Activated T-cell treated with anti-CD3 and anti-CD28 coated beads, Interleukin-2, amount 50 U/mL, for 4 hours (primary cell): ENCODE measurements at regions not wholly inside any gene's neighbourhood (a gene's known extent, or its start where the extent isn't known, plus 50 kb on each side); places are given as distances from the start of the nearest gene placed in this dataset.
"Not testable (repeated sequence)": the region's sequence is repeated elsewhere in the genome, so short reads cannot be mapped to it uniquely, and the experiment has no call there.

Experiments
- ATAC-seq, 2 donors: fragments of 200-7000 bp; cut with Tn5 transposase; one replicate each; pipeline ENCODE4 v1.10.0; 2021
- DNase-seq: peaks from one replicate; pipeline ENCODE4 v3.0.0-alpha.2; 2020
- H3K27me3 Mint-ChIP-seq: one replicate; pipeline ENCODE4 v1.8.0; 2021; ENCODE audit warnings: low read depth, mixed read lengths
- H3K36me3 Mint-ChIP-seq: one replicate; pipeline ENCODE4 v1.8.0; 2022; ENCODE audit warnings: mixed read lengths; ENCODE audit not compliant: insufficient read depth
- H3K4me1 Mint-ChIP-seq: one replicate; pipeline ENCODE4 v1.8.0; 2021; ENCODE audit warnings: low read depth, mixed read lengths
- H3K4me3 Mint-ChIP-seq: one replicate; pipeline ENCODE4 v1.8.0; 2021; ENCODE audit warnings: mild to moderate bottlenecking, moderate library complexity, mixed read lengths
- H3K9me3 Mint-ChIP-seq: one replicate; pipeline ENCODE4 v1.8.0; 2021; ENCODE audit warnings: mixed read lengths

DNA sequence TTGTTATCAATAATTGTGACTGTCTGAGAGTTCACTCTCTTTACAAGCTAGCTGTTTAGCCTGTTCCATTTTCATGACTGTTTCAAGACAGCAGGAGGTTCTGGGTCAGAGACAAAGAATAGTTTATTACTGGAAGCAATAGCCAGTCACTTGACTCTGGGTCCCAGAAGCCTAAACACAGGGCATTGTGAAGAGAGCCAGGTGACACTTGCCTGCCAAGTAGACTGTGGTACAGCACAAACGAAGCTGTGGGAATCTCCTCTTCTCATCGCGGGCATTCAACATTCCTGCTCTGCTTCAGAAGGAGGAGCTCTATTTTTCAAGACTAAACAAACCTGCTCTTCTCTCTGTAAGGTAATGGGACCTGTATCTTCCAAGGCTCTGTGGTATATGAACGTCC lies 485.1 kb downstream of the TRIML1 start:
- no peak for ATAC-seq
- H3K36me3 Mint-ChIP-seq, result no peaks in the 10 kb centered on the region
- peaks cover 7% of the 10 kb centered on the region for H3K9me3 Mint-ChIP-seq
- H3K27me3 Mint-ChIP-seq, result no peaks in the 10 kb centered on the region
- H3K4me3 Mint-ChIP-seq, result no peak overlapping the region
- no peak for DNase-seq
- no peaks in the 10 kb centered on the region for H3K4me1 Mint-ChIP-seq

DNA sequence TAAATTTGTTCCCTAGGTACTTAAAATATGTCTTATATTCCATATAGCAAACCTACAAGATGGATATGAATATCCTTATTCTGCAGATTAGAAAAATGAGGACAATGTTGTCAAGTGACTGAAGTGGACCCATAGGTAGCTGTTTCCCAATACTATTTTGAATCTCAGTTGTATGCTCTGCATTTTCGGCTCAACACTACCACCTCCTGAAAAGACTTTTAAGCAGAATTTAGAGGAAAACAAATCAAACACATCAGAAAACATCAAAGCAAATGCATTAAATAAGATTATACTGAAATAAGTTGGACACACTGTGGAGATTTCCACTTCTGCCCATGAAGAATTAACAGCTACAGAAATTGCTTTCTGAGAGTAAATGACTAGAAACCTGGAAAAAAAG lies 488.7 kb downstream of the TRIML1 start:
- Mint-ChIP-seq H3K4me1 (no peaks in the 10 kb centered on the region), H3K27me3 (no peaks in the 10 kb centered on the region), H3K36me3 (no peaks in the 10 kb centered on the region), H3K9me3 (peaks cover 18% of the 10 kb centered on the region), H3K4me3 (no peak overlapping the region)
- DNase-seq (no peak), ATAC-seq (no peak)

DNA sequence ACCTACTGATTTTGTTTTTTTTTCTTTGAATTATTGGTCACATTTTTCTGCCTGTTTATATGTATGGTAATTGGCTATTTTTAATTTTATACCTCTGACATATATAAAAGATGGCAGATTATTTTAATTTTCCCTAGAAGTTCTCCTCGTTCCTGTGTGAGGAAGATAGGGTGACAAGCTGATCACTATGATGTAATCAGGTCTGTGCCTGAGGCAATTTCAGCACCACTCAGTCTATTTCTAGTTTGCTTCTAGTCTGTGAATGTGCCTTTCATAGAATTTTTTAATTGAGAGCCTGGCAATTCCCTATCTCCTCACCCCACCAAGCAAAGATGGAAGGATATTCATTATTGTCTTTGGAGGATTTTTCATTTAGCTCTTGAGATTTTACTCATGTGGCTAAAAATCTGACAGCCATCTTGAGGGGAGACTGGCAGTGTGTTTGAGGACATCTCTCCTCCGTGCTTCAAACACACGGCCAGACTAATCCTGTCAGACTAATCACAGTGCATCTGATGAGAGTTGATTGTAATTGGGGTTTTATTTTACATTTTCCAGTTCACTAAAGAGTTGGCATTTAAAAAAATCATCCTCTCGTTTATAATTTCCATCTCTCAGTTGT lies 500.3 kb downstream of the TRIML1 start:
- DNase-seq, result no peak
- ATAC-seq, result no peak
- Mint-ChIP-seq H3K9me3 (peaks cover 8% of the 10 kb centered on the region), H3K27me3 (no peaks in the 10 kb centered on the region), H3K4me3 (no peak overlapping the region), H3K36me3 (no peaks in the 10 kb centered on the region), H3K4me1 (no peaks in the 10 kb centered on the region)

DNA sequence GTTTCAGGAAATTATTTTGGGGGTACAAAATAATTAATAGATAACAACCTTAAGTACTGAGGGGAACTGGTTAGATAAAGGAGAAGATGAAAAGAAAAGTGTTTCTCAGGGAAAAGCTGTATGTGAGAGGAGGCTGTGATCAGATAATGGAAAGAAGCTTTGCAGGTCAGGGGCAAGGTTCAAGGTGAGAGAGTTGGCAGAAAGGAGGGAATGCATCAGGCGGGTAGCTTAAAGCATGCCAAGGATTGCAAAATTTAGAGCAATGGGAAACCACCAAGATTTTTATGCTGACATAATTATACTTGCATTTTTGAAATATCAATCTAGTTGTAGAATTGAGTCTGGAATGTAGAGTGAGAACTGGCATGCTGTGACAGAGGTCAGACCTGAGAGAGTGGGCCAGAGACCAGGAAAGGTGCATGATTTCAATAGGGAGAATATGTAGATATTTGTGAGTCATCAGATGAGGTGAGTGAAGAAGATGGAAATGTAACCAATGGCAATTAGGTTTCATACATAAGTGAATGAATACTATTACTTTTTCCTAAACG lies 508.7 kb downstream of the TRIML1 start:
- Mint-ChIP-seq H3K27me3 (no peaks in the 10 kb centered on the region), H3K4me1 (no peaks in the 10 kb centered on the region), H3K36me3 (no peaks in the 10 kb centered on the region), H3K9me3 (peaks cover 22% of the 10 kb centered on the region), H3K4me3 (no peak overlapping the region)
- DNase-seq (no peak), ATAC-seq (no peak)

DNA sequence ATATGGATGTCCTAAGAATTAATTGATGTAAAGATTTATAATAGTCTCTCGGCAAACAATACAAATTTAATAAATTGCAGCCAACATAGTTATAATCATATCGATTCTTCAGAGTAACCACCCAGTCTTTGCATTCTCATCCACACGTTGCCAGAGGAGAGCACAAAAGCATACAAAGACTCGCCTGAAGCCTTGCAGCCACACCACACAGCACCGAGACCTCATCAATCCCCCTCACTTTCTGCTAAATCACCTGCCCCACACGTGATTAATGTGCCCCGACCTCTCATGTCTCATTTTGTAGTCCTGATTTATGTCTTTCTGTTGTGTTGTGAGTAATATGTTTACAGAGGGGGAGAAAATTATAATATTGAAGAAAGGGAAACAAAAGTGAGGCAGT lies 510.4 kb downstream of the TRIML1 start:
- DNase-seq (no peak), ATAC-seq (no peak)
- Mint-ChIP-seq H3K27me3 (no peaks in the 10 kb centered on the region), H3K9me3 (peaks cover 22% of the 10 kb centered on the region), H3K4me3 (no peak overlapping the region), H3K4me1 (no peaks in the 10 kb centered on the region), H3K36me3 (no peaks in the 10 kb centered on the region)

DNA sequence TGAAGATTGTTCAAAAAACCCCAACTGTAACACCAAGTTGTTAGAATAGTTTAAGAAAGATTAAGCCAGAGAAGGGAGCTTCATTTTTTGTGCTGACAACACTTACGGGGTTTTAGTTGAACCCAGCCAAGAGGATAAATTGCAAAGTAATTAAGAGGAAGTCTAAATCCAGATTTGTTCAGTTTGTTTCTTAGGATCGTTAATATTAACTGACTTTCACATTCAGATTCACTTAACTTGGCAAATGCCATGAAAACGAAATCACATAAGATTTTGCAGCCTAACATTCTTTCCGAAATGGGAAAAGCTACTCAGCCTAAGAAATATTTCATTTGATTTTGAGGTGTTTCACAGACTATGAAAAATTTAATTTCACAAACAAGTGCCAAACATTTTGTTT lies 511.3 kb downstream of the TRIML1 start:
- ATAC-seq, result no peak

DNA sequence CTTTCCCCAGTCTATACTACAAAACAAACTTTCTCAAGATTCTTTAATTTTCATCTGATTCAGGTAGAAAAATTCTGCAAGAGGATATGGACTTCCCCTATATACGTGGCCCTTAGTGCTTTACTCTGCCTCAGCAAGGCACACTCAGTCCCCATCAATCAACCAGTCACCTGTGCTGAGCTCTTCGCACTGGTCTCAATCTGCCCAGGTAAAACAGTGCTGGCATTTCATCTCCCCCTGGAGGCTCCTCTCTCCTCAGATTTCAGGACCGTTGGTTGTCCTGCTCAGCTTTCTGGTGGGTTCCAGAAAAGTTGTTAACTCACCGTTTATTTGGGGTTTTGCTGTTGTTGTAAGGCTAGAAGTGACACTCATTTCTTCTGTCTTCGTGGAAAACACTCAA lies 518.1 kb downstream of the TRIML1 start:
- H3K9me3 Mint-ChIP-seq, result peaks cover 15% of the 10 kb centered on the region
- DNase-seq, result no peak
- H3K27me3 Mint-ChIP-seq, result no peaks in the 10 kb centered on the region
- no peak for ATAC-seq
- H3K36me3 Mint-ChIP-seq, result no peaks in the 10 kb centered on the region
- H3K4me3 Mint-ChIP-seq, result no peak overlapping the region
- no peaks in the 10 kb centered on the region for H3K4me1 Mint-ChIP-seq

More for the DNA sequence above, 511.3 kb downstream of the TRIML1 start:
- DNase-seq, result no peak
- H3K9me3 Mint-ChIP-seq, result peaks cover 22% of the 10 kb centered on the region
- H3K4me3 Mint-ChIP-seq, result no peak overlapping the region
- H3K27me3 Mint-ChIP-seq, result no peaks in the 10 kb centered on the region
- H3K36me3 Mint-ChIP-seq, result no peaks in the 10 kb centered on the region
- no peaks in the 10 kb centered on the region for H3K4me1 Mint-ChIP-seq

DNA sequence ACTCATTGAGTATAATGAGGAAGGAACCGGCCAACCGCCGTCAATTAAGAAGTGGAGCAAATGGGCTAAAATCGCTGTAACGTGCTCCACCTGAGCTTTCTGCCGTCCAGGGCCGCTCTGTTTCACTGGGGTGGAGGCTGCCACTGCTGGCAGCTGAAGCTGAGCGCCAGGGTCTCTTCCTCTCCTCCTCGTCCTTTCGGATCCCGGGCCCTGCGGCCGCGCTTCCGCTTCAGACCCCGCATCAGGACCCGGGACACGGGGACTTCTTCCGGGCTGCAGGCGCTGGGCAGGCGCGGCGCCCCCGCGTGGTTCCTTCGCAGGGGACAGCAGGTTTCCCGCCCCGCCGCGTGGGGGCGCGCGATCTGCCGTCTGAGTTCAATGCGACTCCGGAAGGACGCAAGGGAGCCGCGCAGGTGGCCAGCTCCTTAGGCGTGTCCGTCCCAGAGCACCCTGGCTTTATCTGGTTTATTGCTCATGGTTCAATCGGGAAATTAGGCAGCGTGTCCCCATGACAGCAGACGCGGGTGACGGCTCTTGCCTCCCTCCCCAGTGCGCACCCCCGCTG lies 519.8 kb downstream of the TRIML1 start:
- Mint-ChIP-seq H3K4me1 (no peaks in the 10 kb centered on the region), H3K9me3 (peaks cover 16% of the 10 kb centered on the region), H3K36me3 (no peaks in the 10 kb centered on the region), H3K27me3 (no peaks in the 10 kb centered on the region), H3K4me3 (no peak overlapping the region)
- DNase-seq, result no peak
- no peak for ATAC-seq

DNA sequence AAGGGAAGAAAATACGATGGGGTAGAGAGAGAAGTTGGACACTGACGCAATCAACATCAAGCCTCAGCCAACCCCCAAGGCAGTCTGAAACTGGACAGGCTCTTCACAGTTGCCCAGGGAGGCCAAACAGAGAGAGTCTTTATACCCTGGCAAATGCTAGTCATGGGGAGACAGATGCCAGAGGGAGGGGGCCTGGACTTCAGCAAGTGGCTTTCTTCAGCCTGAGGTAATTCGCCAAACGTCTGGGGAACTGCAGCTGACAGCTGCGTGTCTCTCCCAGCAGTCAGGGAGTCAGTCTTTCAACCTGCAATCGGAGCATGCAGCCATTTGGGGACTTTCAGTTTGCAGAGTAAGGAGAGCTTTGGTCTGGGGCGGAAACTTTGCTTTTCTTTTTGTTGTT lies 521.6 kb downstream of the TRIML1 start:
- no peaks in the 10 kb centered on the region for H3K4me1 Mint-ChIP-seq
- no peak overlapping the region for H3K4me3 Mint-ChIP-seq
- no peak for ATAC-seq
- no peaks in the 10 kb centered on the region for H3K27me3 Mint-ChIP-seq
- H3K9me3 Mint-ChIP-seq, result peaks cover 18% of the 10 kb centered on the region
- H3K36me3 Mint-ChIP-seq, result no peaks in the 10 kb centered on the region
- DNase-seq, result no peak

DNA sequence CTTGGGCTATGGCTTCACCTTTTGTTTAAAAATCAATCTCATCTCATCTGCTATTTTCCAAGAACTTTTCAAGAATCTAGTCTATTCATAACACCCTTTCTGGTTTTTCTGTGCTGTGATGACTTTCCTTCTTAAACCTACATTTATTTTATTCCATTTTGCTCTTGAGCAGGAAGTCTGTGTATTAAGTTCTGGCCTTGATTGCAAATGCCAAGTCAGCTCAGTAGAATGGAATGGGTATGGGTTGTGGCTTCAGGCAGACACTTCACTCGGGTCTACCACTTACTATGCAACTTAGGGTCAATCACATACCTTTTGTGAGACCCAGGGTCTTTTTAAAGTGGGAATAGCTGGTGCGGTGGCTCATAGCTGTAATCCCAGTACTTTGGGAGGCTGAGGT lies 522.3 kb downstream of the TRIML1 start:
- H3K4me1 Mint-ChIP-seq, result no peaks in the 10 kb centered on the region
- no peaks in the 10 kb centered on the region for H3K36me3 Mint-ChIP-seq
- no peak overlapping the region for H3K4me3 Mint-ChIP-seq
- H3K27me3 Mint-ChIP-seq, result no peaks in the 10 kb centered on the region
- no peak for ATAC-seq
- DNase-seq, result no peak
- peaks cover 18% of the 10 kb centered on the region for H3K9me3 Mint-ChIP-seq

DNA sequence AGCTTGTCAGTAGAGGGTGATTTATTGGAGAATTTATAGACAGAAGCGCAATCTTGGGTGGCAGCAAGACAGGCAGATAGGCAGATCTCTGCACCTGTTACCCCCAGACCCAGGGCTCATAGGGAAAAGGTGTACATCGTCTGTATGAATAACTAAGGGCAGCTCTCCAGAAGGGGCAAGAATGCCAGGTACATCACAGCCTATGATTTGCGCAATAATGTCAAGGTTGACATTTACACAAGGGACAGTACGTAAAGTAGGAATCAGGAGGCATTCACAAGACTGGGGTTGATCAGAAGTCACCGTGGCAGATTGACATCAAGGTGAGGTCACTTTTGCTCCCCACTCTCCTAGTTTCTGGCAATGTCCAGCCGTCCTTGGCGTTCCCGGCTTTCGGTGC lies 524.1 kb downstream of the TRIML1 start:
- ATAC-seq (no peak), DNase-seq (no peak)
- no peaks in the 10 kb centered on the region for H3K4me1 Mint-ChIP-seq
- no peaks in the 10 kb centered on the region for H3K27me3 Mint-ChIP-seq
- peaks cover 13% of the 10 kb centered on the region for H3K9me3 Mint-ChIP-seq
- no peaks in the 10 kb centered on the region for H3K36me3 Mint-ChIP-seq
- no peak overlapping the region for H3K4me3 Mint-ChIP-seq

DNA sequence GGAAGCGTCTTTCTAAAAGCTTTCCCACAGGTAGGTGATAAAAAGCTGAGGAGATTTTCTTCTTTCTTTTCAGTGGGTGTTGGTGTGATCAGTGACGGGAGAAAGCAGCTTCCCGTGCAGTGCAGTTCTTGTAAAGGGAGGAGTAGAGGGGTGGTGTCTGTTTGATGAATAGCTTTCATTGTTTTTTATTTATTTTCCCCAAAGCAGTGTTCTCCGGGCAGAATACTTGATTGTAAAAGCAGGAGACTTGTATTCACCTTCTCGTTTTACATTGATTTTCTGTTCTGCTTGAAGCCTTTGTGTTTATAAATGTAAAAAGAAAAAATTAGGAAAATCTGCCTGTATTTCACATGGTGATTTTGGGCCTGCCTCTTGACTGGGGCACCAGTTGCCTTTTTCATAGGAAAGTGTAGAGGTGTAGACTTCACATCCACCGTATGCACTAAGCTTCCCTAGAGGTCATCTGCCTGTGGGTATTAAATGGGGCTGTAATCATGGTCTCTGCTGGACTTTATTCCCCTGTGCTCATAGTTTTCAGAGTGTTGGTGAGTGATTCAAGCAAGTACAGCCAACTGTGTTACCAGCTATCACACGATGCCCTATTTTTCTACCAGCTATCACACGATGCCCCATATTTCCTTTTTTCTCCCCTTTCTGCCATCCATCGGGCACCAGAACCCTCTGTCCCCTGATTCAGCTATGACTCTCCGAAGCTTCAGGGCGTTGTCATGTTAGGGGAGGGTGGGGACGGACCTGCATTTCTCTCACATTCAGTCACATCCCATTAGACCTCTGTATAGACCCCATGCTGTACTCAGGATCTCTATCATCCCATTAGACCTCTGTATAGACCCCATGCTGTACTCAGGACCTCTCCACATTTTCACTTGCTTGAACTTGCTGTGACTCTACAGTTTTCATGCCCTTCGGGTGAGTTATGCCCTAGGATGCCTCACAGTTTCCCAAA lies 526.5 kb downstream of the TRIML1 start:
- Mint-ChIP-seq H3K4me3 (no peak overlapping the region), H3K4me1 (no peaks in the 10 kb centered on the region), H3K36me3 (no peaks in the 10 kb centered on the region), H3K27me3 (no peaks in the 10 kb centered on the region), H3K9me3 (peaks cover 8% of the 10 kb centered on the region)
- no peak for DNase-seq
- no peak for ATAC-seq

DNA sequence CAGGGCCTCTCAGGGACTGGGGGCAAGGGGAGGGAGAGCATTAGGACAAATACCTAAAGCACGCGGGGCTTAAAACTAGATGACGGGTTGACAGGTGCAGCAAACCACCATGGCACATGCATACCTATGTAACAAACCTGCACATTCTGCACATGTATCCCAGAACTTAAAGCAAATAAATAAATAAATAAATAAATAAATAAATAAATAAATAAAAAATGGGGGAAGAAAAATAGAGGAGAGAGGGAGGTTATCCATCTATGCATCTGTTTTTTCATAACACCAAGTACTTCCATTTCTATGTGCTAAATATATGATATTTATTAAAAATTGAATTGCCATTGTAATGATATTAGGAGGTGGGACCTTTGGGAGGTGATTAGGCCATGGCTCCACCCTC lies 539.5 kb downstream of the TRIML1 start:
- H3K4me3 Mint-ChIP-seq, ATAC-seq, H3K27me3 Mint-ChIP-seq, H3K36me3 Mint-ChIP-seq, H3K4me1 Mint-ChIP-seq, DNase-seq: not testable (repeated sequence)
- H3K9me3 Mint-ChIP-seq, result peaks cover 26% of the 10 kb centered on the region

DNA sequence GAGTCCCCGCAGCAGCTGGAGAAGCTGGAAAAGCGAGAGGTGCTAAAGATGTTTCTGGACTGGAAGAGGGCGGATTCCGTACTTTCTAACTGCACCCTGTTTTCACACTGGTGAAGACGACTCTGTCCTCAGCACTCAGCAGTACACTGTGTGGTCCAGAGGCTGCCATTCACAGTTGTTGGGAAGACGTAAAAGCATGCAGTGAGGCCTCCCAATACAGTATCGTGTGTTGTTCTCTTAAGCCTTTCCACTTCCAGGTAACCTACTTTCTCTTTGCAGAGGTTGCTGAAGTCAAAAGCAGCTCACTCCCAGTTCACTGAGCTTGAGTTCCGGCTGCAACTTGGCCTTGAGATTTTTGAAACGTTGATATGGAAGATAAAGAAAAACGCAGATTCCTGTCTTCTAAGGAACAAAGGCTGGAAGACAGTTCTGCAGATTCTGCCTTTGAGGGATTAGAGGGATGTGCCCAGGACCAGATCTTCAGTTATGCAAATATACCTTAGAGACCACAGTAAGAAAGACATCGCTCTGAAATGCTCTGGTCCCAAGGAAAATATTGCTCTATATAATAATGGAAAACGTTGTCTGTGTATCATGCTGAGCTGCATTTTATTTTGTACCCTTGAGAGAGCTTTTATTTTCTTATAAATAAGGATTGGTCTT lies 540.9 kb downstream of the TRIML1 start:
- no peak for DNase-seq
- no peak overlapping the region for H3K4me3 Mint-ChIP-seq

More for the DNA sequence above, 540.9 kb downstream of the TRIML1 start:
- H3K9me3 Mint-ChIP-seq, result peaks cover 24% of the 10 kb centered on the region
- H3K27me3 Mint-ChIP-seq, result no peaks in the 10 kb centered on the region
- no peaks in the 10 kb centered on the region for H3K4me1 Mint-ChIP-seq
- H3K36me3 Mint-ChIP-seq, result no peaks in the 10 kb centered on the region
- ATAC-seq, result no peak
